PC-3 (cell line): ENCODE measurements at regions not wholly inside any gene's neighbourhood (a gene's known extent, or its start where the extent isn't known, plus 50 kb on each side); places are given as distances from the start of the nearest gene placed in this dataset.

ENCODE experiments used
- CTCF ChIP-seq: fragments of 300-600 bp; sonication (generic); conservative IDR thresholded peaks from 2 replicates; pipeline ENCODE4 v1.5.1; 2017; ENCODE audit warnings: antibody characterized with exemption, low read depth, mild to moderate bottlenecking, low read length
- EZH2 ChIP-seq: fragments of 300-600 bp; sonication (generic); IDR thresholded peaks from one replicate; pipeline ENCODE4 v1.6.1; 2017; ENCODE audit warnings: antibody characterized with exemption, mild to moderate bottlenecking, low read length; ENCODE audit not compliant: unreplicated experiment

DNA sequence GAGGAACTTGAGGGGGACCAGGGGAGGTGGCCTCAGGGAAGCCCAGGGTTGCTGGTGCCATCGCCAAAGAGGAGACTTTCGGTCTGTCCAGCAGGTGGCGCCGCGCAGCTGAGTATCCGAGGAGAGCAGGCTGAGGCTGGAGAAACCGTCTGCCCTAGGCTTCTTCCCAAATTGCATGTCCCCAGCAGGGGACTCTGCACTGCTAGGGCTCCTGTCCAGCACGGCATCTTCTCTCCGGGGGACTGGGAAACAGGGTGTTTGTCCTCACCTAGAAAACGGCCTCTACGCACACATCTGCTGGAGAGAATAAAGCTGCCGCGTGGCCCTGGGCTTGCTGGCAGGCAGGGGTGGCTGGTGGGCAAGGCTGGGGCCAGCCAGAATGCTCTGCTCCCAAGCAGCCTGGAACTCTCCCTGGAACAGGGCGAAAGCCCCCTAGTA, 161.9 kb downstream of the SH2D4B start:
- peak; percentile 70 for TF ChIP-seq CTCF
- no peak for TF ChIP-seq EZH2
